Stimulated activated CD4-positive, alpha-beta T cell treated with anti-CD3 and anti-CD28 coated beads, TNF-alpha, amount 100 ng/mL, for 4 hours (primary cell): ENCODE measurements at regions not wholly inside any gene's neighbourhood (a gene's known extent, or its start where the extent isn't known, plus 50 kb on each side); places are given as distances from the start of the nearest gene placed in this dataset.
"Not testable (repeated sequence)": the region's sequence is repeated elsewhere in the genome, so short reads cannot be mapped to it uniquely, and the experiment has no call there.

ENCODE experiments used
- DNase-seq, 3 experiments: peaks; one replicate each; pipeline ENCODE4 v3.0.0-alpha.2; 2020; ENCODE audit warnings: low read depth in 3 of 3

DNA sequence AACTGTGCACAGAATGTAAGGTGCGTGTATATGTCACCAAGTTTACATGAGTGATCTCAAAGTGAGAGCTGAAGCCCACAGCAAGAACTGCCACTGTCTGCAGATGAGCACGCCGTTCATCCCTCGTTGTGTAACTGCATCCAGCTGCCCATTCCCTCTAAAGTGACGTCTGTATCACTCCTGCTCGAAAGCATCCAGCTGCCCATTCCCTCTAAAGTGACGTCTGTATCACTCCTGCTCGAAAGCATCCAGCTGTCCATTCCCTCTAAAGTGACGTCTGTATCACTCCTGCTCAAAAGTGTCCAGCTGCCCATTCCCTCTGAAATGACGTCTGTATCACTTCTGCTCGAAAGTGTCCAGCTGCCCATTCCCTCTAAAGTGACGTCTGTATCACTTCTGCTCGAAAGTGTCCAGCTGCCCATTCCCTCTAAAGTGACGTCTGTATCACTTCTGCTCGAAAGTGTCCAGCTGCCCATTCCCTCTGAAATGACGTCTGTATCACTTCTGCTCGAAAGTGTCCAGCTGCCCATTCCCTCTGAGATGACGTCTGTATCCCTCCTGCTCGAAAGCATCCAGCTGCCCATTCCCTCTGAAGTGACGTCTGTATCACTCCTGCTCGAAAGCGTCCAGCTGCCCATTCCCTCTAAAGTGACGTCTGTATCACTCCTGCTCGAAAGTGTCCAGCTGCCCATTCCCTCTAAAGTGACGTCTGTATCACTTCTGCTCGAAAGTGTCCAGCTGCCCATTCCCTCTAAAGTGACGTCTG lies 871.4 kb downstream of the TRIML1 start:
- not testable (repeated sequence) for DNase-seq

DNA sequence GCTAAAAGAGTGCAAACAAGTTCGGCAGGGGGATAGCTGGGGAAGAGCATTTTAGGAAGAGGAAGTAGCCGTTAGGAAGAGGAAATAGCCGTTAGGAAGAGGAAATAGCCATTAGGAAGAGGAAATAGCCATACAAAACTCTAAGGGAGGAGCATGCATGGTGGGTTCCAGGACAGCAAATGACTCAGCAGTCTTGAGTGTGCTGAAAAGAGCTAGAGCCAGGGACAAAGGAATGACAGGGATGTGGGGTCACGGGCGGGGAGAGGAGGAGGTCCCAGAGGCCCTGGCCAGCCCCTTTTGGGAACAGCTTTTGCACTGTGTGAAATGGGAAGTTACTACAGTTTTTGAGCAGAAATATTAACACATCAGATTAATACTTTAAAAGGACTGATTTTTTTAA lies 882.6 kb downstream of the TRIML1 start:
- DNase-seq: no peak

DNA sequence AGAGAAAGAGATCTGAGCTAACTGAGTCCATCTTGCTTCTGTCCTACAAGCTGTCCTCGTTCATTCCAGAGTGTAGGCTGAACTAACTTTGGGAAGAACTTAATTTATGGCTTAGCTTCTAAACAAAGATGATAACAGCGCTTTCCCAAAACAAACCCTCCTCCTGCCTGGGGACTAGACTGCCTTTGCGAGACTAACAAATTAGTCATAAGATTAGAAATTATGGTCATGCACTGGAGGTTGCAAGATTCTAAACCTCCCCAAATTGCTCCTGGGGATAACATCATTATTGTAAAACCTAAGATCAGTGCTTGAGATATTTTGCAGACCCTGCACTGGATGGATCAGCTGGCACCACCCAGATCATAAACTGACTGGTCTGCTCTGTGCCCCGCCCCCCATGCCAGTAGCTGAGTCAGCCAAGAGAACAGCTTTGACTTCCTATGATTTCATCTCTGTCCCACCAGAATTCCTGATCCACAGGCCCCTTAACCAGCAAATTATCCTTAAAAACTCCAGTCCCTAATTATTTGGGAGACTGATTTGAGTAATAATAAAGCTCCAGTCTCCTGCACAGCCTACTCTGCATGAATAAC lies 883.3 kb downstream of the TRIML1 start:
- DNase-seq: no peak

DNA sequence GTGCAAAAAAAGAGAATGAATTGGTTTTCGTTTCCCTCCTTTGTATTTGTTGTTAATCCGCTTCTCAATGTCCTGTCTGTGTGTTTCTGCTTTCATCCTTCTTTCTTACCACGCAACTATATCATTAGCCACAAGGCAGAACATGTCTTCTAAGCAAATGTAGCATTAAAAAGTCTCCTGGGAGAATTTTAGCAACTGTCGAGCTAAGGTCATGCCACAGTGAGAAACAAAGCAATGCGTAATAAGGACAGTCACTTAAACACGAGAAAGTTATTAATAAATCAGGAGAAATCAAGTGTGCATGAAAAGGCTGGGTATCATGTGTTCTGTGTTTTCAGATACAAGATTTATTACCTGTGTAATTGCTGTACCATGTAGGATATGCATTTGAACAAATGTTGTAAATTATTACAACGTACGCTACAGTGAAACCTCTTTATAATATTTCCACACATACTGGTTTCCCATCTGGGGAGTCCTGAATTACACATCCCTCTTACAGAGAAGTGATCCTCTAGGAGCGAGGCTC lies 890.8 kb downstream of the TRIML1 start:
- DNase-seq: no peak

DNA sequence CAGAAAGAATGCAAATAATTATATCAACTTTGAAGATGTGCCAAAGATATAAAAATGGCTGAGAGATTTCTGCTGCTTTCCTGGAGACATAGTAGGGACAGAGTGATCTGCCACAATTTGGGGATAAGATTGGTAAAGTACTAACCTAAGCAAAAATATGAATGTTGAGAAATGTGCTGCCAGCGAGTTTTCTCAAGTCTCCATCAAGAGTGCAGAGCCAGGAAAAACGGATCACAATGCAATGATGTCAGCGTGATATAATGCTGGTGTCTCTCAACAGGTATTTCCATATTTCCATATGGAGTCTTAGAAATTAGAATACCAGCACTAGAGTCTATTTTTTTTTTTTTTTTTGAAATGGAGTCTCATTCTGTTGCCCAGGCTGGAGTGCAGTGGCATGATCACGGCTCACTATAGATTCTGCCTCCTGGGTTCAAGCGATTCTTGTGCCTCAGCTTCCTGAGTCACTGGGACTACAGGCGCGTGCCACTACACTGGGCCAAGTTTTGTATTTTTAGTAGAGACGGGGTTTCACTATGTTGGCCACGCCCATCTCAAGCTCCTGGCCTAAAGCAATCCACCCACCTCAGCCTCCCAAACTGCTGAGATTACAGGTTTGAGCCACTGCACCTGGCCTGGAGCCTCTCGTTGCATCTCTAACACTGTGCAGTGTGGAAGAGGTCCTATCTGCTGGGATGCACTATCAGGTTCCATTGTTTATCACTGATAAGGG lies 893.5 kb downstream of the TRIML1 start:
- no peak for DNase-seq

DNA sequence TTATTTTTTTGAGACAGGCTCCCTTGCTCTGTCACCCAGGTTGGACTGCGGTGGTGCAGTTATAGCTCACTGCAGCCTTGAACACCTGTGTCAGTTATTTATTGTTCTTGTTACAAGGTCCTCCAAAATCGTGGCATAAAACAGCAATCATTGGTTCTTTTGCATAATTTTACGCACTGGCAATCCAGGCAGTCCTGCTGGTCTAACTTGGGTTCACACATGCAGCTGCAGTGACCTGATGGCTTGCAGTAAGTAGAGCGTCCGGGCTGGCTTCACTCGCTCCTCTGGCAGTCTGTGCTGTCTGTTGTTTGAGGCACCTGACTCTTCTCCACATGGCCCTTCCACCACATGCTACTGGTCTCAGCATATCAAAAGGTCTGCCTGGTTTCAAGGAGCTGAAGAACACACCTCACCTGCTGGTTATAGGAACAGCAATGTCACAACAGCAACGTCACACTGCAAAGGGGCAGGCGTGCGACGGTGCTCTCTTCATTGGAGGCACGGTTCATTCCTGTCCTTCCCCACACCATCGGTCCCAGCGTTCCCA lies 894.6 kb downstream of the TRIML1 start:
- no peak for DNase-seq

DNA sequence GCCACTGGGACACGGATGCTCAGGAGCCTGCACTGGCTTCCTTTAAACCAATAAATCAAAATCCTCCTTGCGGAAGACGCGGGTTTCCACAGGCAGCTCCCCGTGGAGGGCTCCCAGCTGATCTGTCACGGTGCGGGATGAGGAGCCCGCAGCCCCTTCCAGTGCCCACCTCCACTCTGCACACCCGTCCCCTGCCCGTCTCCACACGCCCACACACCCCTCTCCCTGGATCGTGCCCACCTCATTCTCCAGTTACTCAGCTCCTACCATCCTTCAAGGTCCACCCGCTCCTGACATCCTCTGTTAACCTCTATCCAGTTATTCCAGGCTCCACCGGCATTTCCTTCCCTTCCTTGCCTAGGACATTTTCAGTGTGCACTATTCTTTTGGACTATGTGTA lies 895.9 kb downstream of the TRIML1 start:
- no peak for DNase-seq

DNA sequence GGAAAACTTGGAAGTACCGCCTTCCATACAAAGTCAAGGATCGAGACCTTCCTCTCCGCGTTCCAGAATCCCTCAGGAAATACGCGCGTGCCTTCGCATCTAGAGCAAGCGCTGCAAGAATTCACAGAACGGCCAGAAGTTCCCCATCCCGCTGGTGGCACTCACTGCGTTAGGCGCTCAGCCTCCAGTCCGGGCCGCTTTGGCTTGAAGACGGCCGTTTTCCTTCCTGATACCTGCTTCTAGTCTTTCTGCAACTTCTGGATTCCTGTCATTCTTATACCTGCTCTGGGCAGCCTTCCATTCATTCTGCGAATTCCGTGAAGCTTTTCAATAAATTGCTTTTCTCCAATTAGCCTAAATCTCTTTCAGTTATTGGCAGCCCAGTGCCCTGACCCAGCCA lies 896.4 kb downstream of the TRIML1 start:
- DNase-seq: no peak

DNA sequence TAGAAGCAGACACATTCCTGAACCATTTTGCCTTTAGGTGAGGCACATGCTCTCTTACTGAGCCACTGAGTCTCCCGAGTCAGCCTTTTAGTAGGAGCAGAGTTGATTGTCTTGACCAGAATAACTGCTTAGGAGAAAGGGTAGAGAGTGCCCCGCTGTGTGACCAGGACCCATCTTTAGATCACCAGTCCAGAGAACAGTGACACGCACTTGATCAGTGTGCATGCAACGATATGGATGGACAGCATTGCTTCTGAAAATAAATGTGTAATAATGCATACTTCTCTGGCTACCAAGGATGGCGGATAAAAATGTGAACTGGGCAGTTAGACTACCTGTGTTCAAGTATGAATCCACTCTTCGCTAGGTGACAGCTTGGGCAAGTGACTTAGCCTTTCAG lies 897.7 kb downstream of the TRIML1 start:
- no peak for DNase-seq

DNA sequence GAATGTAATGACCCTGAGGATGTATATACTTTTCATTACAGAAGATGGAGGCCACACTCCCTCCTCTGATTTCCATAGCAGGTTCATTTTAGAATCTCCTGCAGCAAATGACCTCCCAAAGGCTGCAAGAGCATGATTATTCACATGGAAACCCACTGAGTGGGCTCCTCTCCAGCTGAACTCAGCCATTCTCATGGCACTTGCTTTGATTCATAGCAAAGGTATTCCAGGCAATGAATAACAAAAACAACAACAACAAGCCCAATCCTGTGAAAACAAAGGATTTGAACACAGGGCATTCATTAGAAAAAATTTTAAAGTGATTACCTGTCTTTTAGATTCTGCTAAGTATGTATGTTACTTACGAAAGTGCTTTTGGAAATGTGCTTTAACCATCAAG lies 894.0 kb upstream of the FRG1 start:
- no peak for DNase-seq

DNA sequence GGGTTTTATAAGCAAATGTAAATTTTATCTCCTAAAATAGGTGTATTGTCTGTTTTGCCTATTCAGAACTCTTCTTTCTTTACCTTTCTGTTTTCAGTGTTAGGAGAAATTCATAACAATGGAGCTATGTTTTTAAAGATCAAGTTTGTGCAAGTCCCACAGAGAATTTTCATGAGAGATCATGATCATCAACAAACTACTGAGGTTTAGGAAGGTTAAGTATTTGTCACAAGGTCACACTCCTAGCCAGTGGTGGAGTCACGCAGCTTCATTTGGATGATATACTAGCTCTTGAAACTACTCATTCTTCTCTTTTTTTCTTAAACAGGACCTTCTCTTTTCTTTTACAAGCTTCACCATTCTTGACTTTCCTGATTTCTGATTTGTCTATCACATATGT lies 892.6 kb upstream of the FRG1 start:
- DNase-seq: no peak

DNA sequence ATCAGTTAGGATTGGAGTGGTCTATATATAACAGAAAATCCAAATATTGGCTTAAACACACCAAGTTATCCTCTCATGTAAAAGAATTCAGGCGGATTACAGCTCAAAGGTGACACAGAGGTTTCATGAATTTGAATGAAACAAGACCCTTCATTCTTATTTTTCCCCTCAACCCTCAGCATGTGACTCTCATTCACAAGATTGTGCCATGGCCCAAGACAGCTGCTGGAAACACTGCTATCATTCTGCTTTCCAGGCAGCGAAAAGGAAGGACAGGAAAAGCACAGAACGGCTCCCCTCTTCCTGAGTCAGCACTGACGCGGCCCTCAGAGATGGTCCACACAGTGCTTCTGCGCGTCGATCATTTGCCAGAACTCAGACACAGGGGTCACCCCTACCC lies 891.0 kb upstream of the FRG1 start:
- DNase-seq: no peak

DNA sequence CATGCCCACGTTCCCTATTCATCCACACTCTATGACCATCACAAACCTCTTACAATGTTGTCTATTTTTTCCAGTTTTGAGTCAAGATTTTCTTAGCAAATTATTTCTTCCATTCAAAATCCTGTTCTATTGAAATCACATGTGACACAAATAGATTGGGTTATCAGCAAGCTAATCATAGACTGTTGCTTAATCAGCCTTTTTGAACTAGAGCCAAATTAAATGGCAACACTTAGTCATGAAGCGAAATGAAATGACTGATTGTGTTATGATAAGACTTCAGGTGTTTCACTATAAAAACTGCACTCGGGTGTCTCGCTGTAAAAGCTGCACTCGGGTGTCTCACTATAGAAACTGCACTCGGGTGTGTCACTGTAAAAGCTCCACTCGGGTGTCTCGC lies 890.0 kb upstream of the FRG1 start:
- no peak for DNase-seq

DNA sequence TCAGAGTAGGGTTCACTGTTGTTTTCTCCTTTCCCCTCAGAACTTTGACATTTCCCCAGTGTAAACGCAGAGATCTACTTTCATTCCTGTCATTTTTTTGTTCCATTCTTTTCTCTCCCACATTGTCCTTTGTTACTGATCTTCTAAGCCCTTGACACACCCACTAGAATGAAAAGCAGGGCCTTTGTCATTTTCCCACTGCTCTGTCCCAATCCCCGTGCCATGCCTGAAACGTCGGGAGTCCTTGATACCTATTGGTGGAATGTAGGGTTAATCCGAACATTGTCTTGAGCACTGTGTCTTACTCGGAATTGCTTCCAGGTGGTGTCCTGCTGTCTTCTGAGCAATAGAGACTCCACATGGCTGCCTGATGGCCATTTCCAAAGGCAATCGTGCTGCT lies 887.1 kb upstream of the FRG1 start:
- DNase-seq: no peak

DNA sequence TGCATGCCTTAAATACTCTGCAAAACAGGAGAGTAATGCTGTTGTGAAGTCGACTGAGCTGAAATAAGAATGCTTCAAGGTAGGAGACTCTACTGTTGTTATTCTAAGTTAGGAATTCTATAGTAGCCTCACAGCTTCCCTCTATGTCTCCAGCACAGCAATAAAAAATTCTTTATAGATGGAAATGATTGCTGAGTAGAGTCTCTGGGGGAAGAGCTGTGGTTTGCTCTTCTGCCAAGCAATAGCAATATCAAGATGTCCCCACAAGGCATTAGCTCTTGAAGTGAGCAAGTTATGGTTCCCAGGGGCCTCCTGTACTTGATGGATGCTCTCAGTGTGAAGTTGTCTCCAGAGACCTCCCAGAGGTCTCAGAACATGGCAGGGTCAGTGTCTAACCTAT lies 880.6 kb upstream of the FRG1 start:
- no peak for DNase-seq

DNA sequence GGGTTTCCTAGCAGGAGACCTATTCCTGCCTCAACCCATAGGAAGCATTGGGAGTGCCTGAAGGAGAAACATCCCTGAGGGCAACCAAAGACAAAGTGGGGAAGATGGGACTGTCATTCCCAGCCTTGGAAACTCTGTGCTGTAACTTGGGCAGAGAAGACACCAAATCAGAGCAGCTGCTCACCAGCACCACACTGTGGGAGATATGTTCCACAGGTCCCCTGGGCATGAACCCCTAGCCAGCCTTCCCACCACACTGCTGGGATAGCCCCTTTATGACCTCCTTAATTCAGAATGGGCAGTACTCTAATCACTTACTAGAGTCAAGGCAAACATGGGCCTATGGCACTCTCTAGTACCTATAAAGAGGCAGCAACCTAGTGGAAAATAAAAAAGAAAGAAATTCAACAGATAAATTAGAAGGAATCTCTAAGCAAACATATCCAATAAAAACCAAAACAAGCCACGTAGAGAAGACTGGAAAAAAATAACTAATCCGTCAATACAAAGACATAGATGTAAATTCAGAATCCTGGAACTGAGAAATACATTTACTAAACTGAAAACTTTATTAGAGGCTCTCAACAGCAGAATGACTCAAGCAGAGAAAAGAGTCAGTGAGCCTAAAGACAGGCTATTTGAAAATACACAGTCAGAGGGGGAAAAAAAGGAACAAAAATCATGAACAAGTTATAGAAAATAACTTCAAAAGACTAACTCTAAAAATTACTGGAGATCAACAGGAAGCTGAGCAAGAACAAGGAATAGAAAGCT lies 878.4 kb upstream of the FRG1 start:
- DNase-seq: no peak

DNA sequence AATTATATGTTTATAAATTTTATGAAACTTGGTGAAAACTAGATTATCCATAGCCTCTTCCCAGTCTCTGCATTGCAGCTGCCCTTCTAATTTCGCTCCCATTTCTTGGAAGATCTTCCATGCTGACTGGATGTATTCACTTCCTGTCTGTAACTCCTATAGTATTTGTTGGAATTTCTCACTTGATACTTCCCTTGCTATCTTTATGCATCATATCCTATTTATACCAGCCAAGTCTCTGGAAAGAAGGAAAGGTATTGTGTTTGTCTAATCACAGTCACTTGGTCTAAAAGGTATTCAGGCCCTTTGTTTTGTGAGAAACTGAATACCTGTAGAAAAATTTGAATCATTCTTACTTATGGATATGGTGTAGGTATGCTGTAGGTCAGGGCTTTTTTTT lies 870.9 kb upstream of the FRG1 start:
- no peak for DNase-seq

DNA sequence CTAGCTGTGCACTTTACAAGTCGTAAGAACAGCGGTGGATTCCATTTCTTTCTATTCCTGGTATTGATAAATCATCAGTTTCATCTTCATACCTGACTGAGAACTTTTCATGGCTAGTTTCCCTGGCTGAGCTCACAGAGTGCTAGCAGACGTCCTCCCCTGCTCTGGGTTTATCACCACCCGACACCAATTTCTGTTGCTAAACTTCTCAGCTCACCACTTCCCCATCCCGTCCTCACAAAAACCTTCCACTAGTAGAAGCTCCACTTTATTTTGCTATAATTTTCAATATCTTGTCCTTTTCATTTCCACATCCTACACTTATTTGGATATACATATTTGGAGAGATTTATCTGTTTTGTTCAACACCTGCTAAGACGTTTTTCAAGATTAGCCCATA lies 869.4 kb upstream of the FRG1 start:
- no peak for DNase-seq

DNA sequence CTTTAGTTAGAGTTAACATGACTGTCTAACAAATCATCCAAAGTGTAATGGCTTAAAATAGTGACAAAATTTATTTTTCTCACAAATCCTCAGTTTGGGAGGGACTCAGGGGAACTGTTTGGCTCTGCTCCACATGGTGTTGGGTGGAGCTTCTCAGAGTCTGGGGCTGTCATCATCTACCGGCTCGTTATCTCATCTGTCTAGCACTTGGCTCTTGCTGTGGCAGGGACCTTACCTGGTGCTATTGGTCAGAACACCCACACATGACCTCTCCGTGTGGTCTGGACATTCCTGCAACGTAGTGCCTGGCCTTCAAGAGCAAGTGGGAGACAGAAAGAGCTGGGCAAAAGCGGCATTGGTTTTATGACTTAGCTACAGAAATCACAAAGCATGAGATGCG lies 866.9 kb upstream of the FRG1 start:
- no peak for DNase-seq

DNA sequence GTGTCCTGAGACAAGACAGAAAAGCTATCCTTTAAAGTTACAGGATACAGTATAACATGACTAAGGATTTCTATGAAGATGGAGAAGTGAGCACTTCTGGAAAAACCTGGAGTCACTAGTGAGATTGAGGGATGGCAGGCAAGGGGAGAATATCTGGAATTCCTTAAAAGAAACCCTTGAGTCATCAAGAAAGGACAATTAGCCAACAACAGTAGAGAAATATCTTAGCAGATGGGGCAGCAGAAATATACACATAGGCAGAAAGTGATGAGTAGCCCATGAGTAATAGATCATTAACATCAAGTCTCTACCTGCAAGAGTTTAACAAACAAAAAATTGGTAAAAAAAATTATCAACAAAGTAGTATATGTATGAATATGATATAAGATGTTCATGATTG lies 858.8 kb upstream of the FRG1 start:
- DNase-seq: no peak

DNA sequence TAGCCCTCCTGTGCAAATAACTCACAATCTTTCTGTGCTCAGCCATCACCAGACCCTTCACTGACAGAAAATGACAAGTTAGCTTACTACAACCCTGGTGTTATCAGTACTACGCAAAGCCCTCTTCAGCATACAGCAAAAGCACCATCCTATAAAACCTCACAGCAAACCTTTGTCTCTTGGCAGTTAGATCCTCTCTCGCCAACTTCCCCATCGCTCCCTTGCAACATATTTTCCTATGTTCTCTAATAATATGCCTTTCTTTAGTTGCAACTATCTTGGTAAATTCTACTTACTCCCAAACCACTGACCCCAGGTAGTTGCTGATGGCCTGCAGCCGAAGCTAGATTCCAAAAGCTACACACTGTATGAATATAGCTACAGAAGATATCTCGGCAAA lies 856.9 kb upstream of the FRG1 start:
- DNase-seq: no peak

DNA sequence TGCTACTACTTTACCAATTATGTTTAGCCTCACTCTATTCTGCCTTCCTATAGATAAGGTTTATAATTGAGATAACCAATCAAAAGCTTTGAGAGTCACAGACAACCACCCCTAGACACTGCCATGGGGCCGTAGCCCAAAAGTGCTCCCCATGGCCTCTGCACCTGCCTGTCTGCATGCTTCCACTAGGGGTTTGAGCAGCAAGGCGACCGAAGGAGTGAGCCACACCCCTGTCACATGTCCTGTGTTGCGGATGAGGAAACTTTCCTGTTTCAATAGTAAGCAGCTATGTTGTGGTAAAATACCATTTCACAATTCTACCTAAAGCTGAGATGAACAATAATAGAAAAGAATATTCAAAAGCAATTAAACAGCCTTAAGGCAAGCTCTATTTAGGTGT lies 856.0 kb upstream of the FRG1 start:
- no peak for DNase-seq
